Fibroblast of skin of scalp (primary cell): ENCODE measurements at regions not wholly inside any gene's neighbourhood (a gene's known extent, or its start where the extent isn't known, plus 50 kb on each side); places are given as distances from the start of the nearest gene placed in this dataset.
A peak's percentile ranks its signal among the peaks of the same experiment; 100 is the strongest.
"Not testable (repeated sequence)": the region's sequence is repeated elsewhere in the genome, so short reads cannot be mapped to it uniquely, and the experiment has no call there.

Experiments used
- DNase-seq: peaks from one replicate; pipeline ENCODE4 v3.0.0-alpha.2; 2013

GRCh38 chr1:221029981-221030649, 150.9 kb downstream of the HLX start:
- DNase-seq = no peak

GRCh38 chr1:221030990-221031389, 151.7 kb downstream of the HLX start:
- no peak for DNase-seq

GRCh38 chr1:221031458-221032203, 152.4 kb downstream of the HLX start:
- no peak for DNase-seq

DNA sequence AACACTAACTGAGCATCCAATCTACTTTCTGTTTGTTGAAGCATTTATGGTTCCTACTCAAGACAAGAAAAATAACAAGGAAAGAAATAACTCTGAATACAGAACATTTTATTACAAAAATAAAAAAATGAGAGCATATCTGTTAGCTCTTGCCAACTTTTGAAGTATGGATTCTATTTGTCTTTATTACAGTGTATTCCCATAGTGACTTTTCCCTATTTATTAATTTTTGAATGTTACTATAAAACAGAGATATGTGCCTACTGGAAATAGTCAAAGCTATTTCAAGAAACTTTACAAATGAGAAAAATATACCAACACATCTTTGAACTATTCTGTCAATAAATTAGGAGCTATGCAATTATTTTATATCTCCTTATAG, 153.0 kb downstream of the HLX start:
- DNase-seq = no peak

- DNase-seq = no peak
These were observed 153.5 kb downstream of the HLX start for GRCh38 chr1:221032637-221033280.

GRCh38 chr1:221035662-221036153, 156.5 kb downstream of the HLX start:
- peak; percentile 61 for DNase-seq

DNA sequence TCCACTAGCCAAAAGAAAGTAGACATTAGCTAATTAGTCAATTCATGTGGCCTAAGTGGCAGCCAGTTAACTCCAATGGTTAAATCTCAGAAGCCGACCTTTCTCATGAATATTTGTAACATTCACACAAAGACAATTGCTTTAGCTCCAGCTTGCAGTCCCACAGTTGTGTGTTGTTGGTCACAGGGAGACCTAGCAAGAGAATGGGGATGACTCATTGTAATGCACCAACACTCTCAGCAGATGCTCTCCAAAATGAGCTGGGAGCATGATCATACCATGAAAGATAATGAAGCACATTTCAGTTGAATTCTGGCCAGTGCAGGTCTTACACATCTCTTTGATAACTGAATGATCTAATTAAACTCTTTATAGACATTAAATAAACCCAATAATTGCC, 160.4 kb downstream of the HLX start:
- DNase-seq = peak; percentile 42

GRCh38 chr1:221040101-221040500, 160.9 kb downstream of the HLX start:
- no peak for DNase-seq

GRCh38 chr1:221040691-221041285, 161.5 kb downstream of the HLX start:
- no peak for DNase-seq

- DNase-seq = no peak
These were observed 165.3 kb downstream of the HLX start for GRCh38 chr1:221044538-221044937.

- no peak for DNase-seq
These were observed 165.9 kb downstream of the HLX start for GRCh38 chr1:221045151-221045550.

DNA sequence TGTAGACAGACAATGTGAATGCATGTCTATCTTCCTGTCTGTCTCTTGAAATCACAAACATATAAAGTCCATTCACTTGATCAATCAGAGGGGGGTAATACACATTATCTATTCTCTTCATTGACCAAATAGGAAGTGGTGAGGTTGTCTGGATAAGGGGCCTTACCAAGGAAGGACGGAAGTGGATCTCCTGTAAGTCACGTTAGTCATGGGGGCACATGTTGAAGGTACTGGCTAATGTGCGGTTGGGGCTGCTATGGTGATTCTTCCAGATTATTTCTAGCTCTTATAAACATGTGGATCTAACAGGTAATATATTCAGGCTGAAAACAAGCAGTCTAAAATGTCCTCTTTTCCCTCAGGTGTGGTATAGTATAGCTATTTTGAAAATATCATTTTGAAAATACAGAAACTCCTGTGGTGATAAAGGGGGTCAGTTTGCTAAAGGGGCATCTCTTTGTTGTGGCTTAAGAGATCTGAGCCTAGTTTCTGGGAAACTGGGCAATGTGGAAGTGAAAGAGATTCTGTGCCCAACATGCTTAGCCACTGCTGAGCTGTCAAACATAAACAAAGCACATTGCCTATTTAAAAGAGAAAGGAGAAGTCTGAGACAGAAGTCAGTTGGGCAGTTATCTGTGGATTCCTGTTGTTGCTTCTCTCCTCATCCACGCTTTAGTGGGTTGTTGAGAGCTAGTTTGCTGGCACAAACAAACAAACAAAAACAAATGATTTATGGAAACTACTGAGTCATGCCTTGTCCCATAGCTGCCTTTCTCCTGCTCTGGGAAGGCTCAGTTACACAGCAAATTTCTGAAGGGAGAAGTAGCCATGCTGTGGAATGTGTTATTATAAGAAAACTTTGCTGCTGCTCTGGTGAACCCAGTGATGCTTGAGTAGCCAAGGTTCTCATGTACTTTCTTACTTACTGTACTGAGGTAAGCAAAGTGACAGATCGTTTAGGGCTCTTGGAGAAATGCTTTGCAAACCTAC, 166.9 kb downstream of the HLX start:
- peak; percentile 34 for DNase-seq

DNA sequence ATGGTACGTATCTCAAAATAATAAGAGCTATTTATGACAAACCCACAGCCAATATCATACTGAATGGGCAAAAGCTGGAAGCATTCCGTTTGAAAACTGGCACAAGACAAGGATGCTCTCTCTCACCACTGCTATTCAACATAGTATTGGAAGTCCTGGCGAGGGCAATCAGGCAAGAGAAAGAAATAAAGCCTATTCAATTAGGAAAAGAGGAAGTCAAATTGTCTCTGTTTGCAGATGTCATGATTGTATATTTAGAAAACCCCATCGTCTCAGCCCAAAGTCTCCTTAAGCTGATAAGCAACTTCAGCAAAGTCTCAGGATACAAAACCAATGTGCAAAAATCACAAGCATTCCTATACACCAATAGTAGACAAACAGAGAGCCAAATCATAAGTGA, 172.1 kb downstream of the HLX start:
- DNase-seq = not testable (repeated sequence)

DNA sequence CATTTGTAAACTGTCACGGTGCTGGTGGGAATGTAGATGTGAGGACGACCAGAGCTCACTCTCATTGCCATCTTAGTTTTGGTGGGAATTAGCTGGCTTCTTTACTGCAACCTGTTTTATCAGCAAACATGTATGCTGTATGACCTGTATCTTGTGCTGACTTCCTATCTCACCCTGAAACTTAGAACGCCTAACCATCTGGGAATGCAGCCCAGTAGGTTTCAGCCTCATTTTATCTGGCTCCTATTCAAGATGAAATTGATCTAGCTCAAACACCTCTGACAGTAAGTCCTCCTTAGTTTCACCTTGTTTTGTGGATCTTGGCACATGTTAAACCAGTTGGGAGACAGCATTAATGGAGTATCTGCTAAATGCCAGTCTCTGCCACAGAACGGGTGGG, 174.6 kb downstream of the HLX start:
- DNase-seq = no peak

DNA sequence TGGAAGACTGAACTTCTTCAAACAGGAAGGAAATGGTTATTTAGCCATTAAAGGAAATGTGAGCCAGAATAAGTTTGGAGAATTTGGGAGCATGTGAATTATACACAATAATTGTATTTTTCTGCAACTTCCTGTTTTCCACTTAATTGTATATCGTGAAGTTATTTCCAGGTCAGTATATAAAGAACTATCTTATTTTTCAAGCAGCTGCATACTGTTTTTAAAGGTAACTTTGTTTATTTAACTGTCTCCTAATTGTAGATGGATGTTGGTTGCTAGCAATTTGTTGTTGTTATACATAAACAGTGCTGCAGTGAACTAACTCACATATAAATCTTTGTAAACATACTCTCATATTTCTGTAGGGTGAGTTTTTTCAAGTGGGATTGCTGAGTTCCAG, 180.3 kb downstream of the HLX start:
- DNase-seq = no peak

DNA sequence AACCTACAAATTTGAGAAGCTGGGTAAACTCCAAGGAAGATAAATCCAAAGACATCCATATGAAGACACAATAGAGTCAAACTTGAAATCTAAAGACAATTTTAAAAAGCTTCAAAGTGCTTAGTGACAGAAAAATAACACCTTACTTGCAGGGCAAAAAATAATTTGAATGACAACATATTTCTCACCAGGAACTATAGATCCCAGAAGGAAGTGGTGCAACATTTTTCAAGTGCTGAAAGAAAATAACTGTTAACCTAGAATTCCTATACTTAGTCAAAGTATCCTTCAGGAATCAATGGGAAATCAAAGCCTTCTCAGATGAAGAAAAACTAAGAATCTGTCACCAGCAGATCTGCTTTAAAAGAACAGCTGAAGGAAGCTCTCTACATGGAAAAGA, 184.4 kb downstream of the HLX start:
- no peak for DNase-seq

DNA sequence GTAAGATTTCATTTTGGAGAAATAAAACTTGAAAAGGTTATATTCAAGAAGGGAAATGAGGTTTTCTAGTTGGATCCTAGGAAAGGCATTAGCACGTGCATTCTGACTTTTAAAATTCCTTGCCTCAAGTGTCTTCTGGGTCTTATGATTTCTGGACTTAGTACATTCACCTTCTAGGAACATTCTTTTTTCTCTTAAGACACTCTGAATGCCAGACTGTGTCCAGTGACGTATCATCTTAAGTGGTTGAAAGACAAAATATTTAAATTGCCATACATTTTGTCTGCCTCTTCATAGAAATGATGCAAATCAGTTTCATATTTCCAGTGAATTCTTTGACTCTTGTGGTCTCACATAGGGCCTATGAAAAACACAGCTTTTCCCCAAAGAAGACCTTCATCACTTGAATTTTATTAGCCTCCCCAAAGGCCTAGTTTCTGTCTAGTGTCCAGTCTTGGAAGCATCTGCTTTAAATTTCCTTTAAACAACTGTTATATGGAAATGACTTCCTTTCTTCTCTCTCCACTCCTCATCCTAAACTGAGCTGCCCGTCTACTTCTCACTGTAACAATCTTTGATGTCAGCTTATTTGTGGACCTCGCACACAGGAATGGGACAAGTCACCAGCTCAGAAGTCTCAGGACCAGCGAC, 187.2 kb downstream of the HLX start:
- DNase-seq = peak; percentile 31

- no peak for DNase-seq
These were observed 188.5 kb downstream of the HLX start for GRCh38 chr1:221067721-221068120.

DNA sequence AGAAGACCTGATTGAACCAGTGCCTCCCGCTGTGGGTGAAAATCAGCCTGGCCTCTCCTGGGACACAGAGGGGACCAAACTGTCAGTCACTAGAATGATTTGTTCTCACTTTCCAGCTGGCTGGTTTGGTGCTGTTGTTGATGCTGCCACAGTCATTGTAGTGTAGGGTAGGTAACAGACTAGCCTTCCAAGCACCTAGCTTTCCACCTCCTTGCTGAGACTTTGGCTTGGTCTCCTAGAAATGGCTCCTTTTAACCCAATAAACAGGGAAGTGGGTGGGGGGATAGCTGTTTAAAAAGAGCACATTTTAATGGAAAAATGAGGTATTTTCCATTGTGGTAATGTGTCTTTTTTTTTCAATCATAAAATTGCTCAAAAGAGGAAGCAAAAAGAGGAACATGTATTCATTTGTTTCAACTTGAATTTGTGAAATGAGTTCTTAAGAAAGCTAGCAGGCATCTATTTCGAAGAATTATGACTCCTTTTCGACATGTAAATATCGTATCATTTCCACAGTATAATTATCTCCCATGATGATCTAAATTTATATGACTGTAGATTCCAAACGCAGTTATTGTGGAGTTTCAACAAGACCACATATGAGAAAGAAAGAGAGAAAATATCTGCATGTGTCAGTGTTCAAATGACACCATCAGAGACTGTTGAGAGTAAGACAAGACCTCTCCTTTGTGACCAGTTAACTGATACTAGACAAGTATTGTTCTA, 190.1 kb downstream of the HLX start:
- no peak for DNase-seq

- DNase-seq = no peak
These were observed 190.7 kb downstream of the HLX start for GRCh38 chr1:221069986-221070385.

- DNase-seq = no peak
These were observed 192.5 kb downstream of the HLX start for GRCh38 chr1:221071777-221072176.
